Endothelial cell of umbilical vein (primary cell): ENCODE measurements at regions not wholly inside any gene's neighbourhood (a gene's known extent, or its start where the extent isn't known, plus 50 kb on each side); places are given as distances from the start of the nearest gene placed in this dataset.

ENCODE experiments used
- BruUV-seq: library from RNA; stranded (reverse); fragments of 400-500 nt; replicated peaks from 2 replicates; lab custom pipeline; 2021; lab: Mats Ljungman, UMichigan
- CTCF ChIA-PET: fragments of 300-600, 350-600 bp; sonication (Branson Sonifier 250); formaldehyde crosslinking; loops from one replicate; lab custom pipeline; 2021; ENCODE audit warnings: antibody characterized with exemption, inconsistent platforms; lab: Charles Lee
- POLR2A ChIA-PET: fragments of 300-600, 350-600 bp; sonication (Branson Sonifier 250); formaldehyde crosslinking; loops from one replicate; lab custom pipeline; 2021; ENCODE audit warnings: antibody characterized with exemption, inconsistent platforms; lab: Charles Lee
- DNase-seq: peaks from one replicate; pipeline ENCODE4 v3.0.0-alpha.2; 2011; ENCODE audit warnings: low read depth, low spot score
- FAIRE-seq: peaks from 2 replicates; lab custom pipeline; 2011; peaks lifted over from hg19 to GRCh38; lab: Jason Lieb, UNC
- H2AFZ ChIP-seq: 2 replicates; pipeline ENCODE4 v1.6.0; 2012; ENCODE audit warnings: low read depth, low read length, control low read depth, inconsistent platforms
- H3K27ac ChIP-seq: 2 replicates; pipeline ENCODE4 v1.5.1; 2011; ENCODE audit warnings: low read depth, mild to moderate bottlenecking, control low read depth, low read length, moderate library complexity; ENCODE audit not compliant: insufficient read depth
- H3K27me3 ChIP-seq, 2 experiments: 2 replicates each; pipeline versions ENCODE4 v1.6.0 to v1.6.1; 2011; ENCODE audit warnings: low read length in 2 of 2, mixed read lengths in 1 of 2; ENCODE audit not compliant: control insufficient read depth in 2 of 2, insufficient read depth in 2 of 2
- H3K36me3 ChIP-seq, 2 experiments: 2 replicates in 1 of 2; 3 replicates in 1 of 2; pipeline ENCODE4 v1.5.1; 2011; ENCODE audit warnings: low read length in 2 of 2, mild to moderate bottlenecking in 1 of 2, moderate library complexity in 1 of 2; ENCODE audit not compliant: control insufficient read depth in 2 of 2, insufficient read depth in 2 of 2; ENCODE audit errors: extremely low read depth in 1 of 2
- H3K4me1 ChIP-seq: 3 replicates; pipeline ENCODE4 v1.5.1; 2011; ENCODE audit warnings: mild to moderate bottlenecking, low read length; ENCODE audit not compliant: control insufficient read depth, insufficient read depth; ENCODE audit errors: extremely low read depth
- H3K4me2 ChIP-seq: 2 replicates; pipeline ENCODE4 v1.6.1; 2011; ENCODE audit warnings: low read length, control low read depth, mixed read lengths; ENCODE audit not compliant: insufficient read depth
- H3K4me3 ChIP-seq, 3 experiments: fragments of 200-600 bp in 1 of 3; sonication (generic), shearing (Covaris generic) in 1 of 3; replicated peaks in 1 of 3; 2 replicates each; pipeline ENCODE4 v1.5.1; 2011 to 2016; ENCODE audit warnings: control low read depth in 3 of 3, low read length in 3 of 3, mild to moderate bottlenecking in 2 of 3, inconsistent platforms in 1 of 3, low read depth in 1 of 3, moderate library complexity in 1 of 3; ENCODE audit not compliant: insufficient read depth in 1 of 3
- H3K79me2 ChIP-seq: 2 replicates; pipeline ENCODE4 v1.6.0; 2012; ENCODE audit warnings: low read length, inconsistent platforms; ENCODE audit not compliant: control insufficient read depth, insufficient read depth
- H3K9ac ChIP-seq: replicated peaks from 2 replicates; pipeline ENCODE3; 2011; ENCODE audit warnings: low read length, control low read depth; ENCODE audit not compliant: insufficient read depth; ENCODE audit errors: extremely low read depth
- H3K9me1 ChIP-seq: replicated peaks from 3 replicates; pipeline ENCODE4 v1.6.0; 2011; ENCODE audit warnings: mild to moderate bottlenecking, low read length; ENCODE audit not compliant: control insufficient read depth, insufficient read depth; ENCODE audit errors: extremely low read depth
- H3K9me3 ChIP-seq: replicated peaks from 2 replicates; pipeline ENCODE4 v1.5.1; 2012; ENCODE audit warnings: low read length, inconsistent platforms; ENCODE audit not compliant: control insufficient read depth, insufficient read depth
- H4K20me1 ChIP-seq: replicated peaks from 2 replicates; pipeline ENCODE3; 2011; ENCODE audit warnings: mild to moderate bottlenecking, low read length; ENCODE audit not compliant: control insufficient read depth, insufficient read depth; ENCODE audit errors: extremely low read depth
- EZH2 ChIP-seq: IDR thresholded peaks from 2 replicates; pipeline ENCODE4 v1.6.1; 2012; ENCODE audit warnings: borderline replicate concordance, low read depth, mild to moderate bottlenecking, moderate library complexity, low read length, inconsistent platforms; ENCODE audit not compliant: severe bottlenecking
- FOS ChIP-seq: IDR thresholded peaks from 2 replicates; pipeline ENCODE4 v1.6.1; 2011; ENCODE audit warnings: mild to moderate bottlenecking, low read length, moderate library complexity, borderline replicate concordance; ENCODE audit not compliant: insufficient read depth
- GATA2 ChIP-seq: IDR thresholded peaks from 2 replicates; pipeline ENCODE4 v1.7.0; 2011; ENCODE audit warnings: low read depth, mild to moderate bottlenecking, moderate library complexity, mixed read lengths, low read length; ENCODE audit not compliant: insufficient read length, insufficient read depth
- JUN ChIP-seq: IDR thresholded peaks from 2 replicates; pipeline ENCODE4 v1.6.1; 2011; ENCODE audit warnings: borderline replicate concordance, low read depth; ENCODE audit not compliant: insufficient read length, insufficient read depth
- MYC ChIP-seq: IDR thresholded peaks from one replicate; pipeline ENCODE4 v1.6.1; 2011; ENCODE audit warnings: mild to moderate bottlenecking, low read depth, low read length
- POLR2A ChIP-seq: IDR thresholded peaks from 2 replicates; pipeline ENCODE4 v1.6.1; 2012; ENCODE audit warnings: low read depth, mild to moderate bottlenecking, control low read depth, low read length
- POLR2AphosphoS5 ChIP-seq: IDR thresholded peaks from 2 replicates; pipeline ENCODE4 v1.6.1; 2012; ENCODE audit warnings: low read depth, mild to moderate bottlenecking, control low read depth, low read length, moderate library complexity; ENCODE audit not compliant: insufficient read depth
- dilution Hi-C: fragments of 300-500 bp; cut with MboI; formaldehyde crosslinking; loops from one replicate; pipeline ENCODE4 v1.15.0; 2019; ENCODE audit warnings: low sequenced_read_pairs; ENCODE audit not compliant: extremely low pct_ligation_motif_present
- intact Hi-C: fragments of 100-400 bp; cut with micrococcal nuclease; formaldehyde crosslinking; loops from one replicate; pipeline ENCODE4 v1.10.0; 2022
- TF ChIP-seq, protein P1 (sequence below), 2 donors: IDR thresholded peaks; 1 replicate in 1 of 2; 2 replicates in 1 of 2; pipeline ENCODE4 v1.5.1; 2011; ENCODE audit warnings: low read length in 2 of 2, mild to moderate bottlenecking in 2 of 2, moderate library complexity in 2 of 2, control low read depth in 1 of 2, inconsistent platforms in 1 of 2, low read depth in 1 of 2; ENCODE audit not compliant: insufficient read depth in 1 of 2; ENCODE audit errors: extremely low read depth in 1 of 2
- TF ChIP-seq, protein P2 (sequence below): IDR thresholded peaks from 2 replicates; pipeline ENCODE4 v1.6.1; 2011; ENCODE audit not compliant: insufficient read depth, insufficient read length

DNA sequence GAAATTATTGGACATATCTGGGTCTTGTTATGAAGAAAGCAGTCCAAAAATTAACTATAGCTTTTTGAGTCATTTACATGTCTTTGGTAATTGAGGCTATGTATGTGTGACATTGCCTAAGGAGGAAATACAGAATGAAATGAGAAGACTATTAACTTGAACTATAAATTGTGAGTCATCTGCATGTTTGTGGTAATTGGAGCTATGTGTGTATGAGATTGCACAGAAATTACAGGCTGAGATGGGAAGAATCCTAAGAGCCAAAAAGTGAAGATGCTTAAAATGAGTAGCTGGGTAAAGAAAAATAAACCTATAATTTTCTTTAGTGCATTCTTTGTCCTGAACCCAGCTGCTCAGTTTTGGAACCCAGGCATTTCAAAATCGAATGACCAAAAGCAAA lies 747.6 kb upstream of the EDIL3 start:
- no peaks in the 10 kb centered on the region for H3K4me1 ChIP-seq
- no peak overlapping the region for H3K9ac ChIP-seq
- ChIA-PET CTCF (no interaction called here), POLR2A (no interaction called here)
- H3K79me2 ChIP-seq = no peaks in the 10 kb centered on the region
- H3K27me3 ChIP-seq = no peaks in the 10 kb centered on the region
- no peak overlapping the region for H2AFZ ChIP-seq
- H3K4me3 ChIP-seq = no peak overlapping the region
- no peak overlapping the region for H3K4me2 ChIP-seq
- no peaks in the 10 kb centered on the region for H3K9me3 ChIP-seq
- TF ChIP-seq POLR2AphosphoS5 (no peak), GATA2 (no peak), MYC (no peak), POLR2A (no peak), EZH2 (no peak), FOS (no peak), JUN (no peak)
- TF ChIP-seq, protein P1, sequence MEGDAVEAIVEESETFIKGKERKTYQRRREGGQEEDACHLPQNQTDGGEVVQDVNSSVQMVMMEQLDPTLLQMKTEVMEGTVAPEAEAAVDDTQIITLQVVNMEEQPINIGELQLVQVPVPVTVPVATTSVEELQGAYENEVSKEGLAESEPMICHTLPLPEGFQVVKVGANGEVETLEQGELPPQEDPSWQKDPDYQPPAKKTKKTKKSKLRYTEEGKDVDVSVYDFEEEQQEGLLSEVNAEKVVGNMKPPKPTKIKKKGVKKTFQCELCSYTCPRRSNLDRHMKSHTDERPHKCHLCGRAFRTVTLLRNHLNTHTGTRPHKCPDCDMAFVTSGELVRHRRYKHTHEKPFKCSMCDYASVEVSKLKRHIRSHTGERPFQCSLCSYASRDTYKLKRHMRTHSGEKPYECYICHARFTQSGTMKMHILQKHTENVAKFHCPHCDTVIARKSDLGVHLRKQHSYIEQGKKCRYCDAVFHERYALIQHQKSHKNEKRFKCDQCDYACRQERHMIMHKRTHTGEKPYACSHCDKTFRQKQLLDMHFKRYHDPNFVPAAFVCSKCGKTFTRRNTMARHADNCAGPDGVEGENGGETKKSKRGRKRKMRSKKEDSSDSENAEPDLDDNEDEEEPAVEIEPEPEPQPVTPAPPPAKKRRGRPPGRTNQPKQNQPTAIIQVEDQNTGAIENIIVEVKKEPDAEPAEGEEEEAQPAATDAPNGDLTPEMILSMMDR (IDR thresholded peaks at IDR 0.05; ENCODE audit: extremely low read depth in 1 of 2, insufficient read depth in 1 of 2, low read depth in 1 of 2, low read length in 2 of 2) = no peak
- TF ChIP-seq, protein P2, sequence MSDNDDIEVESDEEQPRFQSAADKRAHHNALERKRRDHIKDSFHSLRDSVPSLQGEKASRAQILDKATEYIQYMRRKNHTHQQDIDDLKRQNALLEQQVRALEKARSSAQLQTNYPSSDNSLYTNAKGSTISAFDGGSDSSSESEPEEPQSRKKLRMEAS = no peak
- intact Hi-C loops (no loop called here), dilution Hi-C loops (no loop called here)
- FAIRE-seq = no peak
- no peak overlapping the region for H3K27ac ChIP-seq
- BruUV-seq = no TSS peak
- H3K9me1 ChIP-seq = no peaks in the 10 kb centered on the region
- H4K20me1 ChIP-seq = no peaks in the 10 kb centered on the region
- no peaks in the 10 kb centered on the region for H3K36me3 ChIP-seq
- DNase-seq = no peak
